ENCODE measurements at regions not wholly inside any gene's neighbourhood (a gene's known extent, or its start where the extent isn't known, plus 50 kb on each side); places are given as distances from the start of the nearest gene placed in this dataset.

DNA sequence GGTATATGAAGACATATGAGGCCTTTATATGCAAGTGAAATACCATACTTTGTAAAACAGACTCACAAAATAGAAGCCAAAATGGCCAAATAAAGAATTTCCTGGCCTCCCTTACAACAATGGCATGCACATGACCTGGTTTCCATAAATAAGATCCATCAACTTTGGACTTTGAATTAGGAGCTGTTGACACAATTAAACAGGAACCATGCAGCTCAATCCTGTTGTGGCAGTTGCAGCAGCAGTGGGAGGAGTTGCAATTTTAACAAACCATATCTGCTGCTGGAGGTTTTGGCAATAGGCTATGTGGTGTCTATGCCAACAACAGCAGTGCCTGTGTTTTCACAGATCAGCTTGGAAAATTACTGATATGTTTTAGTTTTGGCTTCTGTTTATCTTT, 818.6 kb downstream of the FAM181B start:
- no peaks in the 10 kb centered on the region for H3K9me3 Mint-ChIP-seq
- H3K4me1 Mint-ChIP-seq: no peaks in the 10 kb centered on the region
- H3K4me3 Mint-ChIP-seq: no peak overlapping the region

DNA sequence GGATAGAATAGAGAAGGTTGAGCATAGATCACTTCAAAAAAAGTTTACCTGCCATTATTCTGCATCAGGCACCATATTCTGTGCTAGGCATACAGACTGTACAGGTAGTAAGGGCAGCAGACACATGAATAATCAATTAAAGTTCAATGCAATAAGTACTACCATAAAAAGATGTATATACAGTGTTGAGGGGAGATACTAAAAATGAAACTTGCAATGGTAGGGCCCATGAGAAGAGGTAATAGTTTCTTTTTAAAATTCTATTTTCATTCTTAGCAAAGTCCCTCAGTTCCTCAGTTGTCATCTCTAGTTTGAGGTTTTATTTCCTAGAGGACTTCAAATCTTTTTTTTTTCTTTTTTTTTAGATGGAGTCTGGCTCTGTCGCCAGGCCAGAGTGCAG, 819.9 kb downstream of the FAM181B start:
- Mint-ChIP-seq H3K9me3 (no peaks in the 10 kb centered on the region), H3K4me1 (no peaks in the 10 kb centered on the region), H3K4me3 (no peak overlapping the region), H3K27me3 (ENCODE audit: low read depth, poor library complexity) (peaks cover 4% of the 10 kb centered on the region), H3K27ac (no peak overlapping the region), H3K36me3 (ENCODE audit: low read depth) (no peaks in the 10 kb centered on the region)
- no peak for DNase-seq
- TF ChIP-seq, protein P1, sequence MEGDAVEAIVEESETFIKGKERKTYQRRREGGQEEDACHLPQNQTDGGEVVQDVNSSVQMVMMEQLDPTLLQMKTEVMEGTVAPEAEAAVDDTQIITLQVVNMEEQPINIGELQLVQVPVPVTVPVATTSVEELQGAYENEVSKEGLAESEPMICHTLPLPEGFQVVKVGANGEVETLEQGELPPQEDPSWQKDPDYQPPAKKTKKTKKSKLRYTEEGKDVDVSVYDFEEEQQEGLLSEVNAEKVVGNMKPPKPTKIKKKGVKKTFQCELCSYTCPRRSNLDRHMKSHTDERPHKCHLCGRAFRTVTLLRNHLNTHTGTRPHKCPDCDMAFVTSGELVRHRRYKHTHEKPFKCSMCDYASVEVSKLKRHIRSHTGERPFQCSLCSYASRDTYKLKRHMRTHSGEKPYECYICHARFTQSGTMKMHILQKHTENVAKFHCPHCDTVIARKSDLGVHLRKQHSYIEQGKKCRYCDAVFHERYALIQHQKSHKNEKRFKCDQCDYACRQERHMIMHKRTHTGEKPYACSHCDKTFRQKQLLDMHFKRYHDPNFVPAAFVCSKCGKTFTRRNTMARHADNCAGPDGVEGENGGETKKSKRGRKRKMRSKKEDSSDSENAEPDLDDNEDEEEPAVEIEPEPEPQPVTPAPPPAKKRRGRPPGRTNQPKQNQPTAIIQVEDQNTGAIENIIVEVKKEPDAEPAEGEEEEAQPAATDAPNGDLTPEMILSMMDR (IDR thresholded peaks at IDR 0.05): no peak

More for the DNA sequence above, 818.6 kb downstream of the FAM181B start:
- TF ChIP-seq, protein P1 (IDR thresholded peaks at IDR 0.05): no peak
- DNase-seq: no peak
- no peak overlapping the region for H3K27ac Mint-ChIP-seq
- H3K27me3 Mint-ChIP-seq (ENCODE audit: low read depth, poor library complexity): peaks cover 4% of the 10 kb centered on the region
- H3K36me3 Mint-ChIP-seq (ENCODE audit: low read depth): no peaks in the 10 kb centered on the region

DNA sequence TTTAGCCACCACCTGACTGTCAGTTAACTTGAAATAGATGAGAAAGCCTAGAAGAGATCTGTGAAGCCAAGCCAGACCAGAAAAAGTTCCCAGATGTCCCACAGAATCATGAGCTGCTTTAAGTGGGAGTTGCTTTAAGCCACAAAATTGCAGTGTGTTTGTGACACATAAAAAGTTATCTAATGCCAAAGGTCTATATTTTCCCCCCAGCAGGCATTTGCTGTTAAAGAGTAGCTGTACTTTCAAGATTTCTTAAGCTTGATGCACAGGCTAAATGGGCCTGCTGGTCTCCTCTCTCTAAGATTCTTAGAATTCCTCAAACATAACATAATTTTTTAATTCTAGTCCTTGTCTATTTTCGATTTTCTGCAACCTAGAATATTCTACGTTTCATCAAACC, 825.7 kb downstream of the FAM181B start:
- Mint-ChIP-seq H3K4me3 (no peak overlapping the region), H3K27ac (no peak overlapping the region), H3K9me3 (no peaks in the 10 kb centered on the region), H3K27me3 (ENCODE audit: low read depth, poor library complexity) (no peaks in the 10 kb centered on the region), H3K4me1 (no peaks in the 10 kb centered on the region), H3K36me3 (ENCODE audit: low read depth) (no peaks in the 10 kb centered on the region)
- no peak for DNase-seq
- TF ChIP-seq, protein P1 (IDR thresholded peaks at IDR 0.05): no peak

DNA sequence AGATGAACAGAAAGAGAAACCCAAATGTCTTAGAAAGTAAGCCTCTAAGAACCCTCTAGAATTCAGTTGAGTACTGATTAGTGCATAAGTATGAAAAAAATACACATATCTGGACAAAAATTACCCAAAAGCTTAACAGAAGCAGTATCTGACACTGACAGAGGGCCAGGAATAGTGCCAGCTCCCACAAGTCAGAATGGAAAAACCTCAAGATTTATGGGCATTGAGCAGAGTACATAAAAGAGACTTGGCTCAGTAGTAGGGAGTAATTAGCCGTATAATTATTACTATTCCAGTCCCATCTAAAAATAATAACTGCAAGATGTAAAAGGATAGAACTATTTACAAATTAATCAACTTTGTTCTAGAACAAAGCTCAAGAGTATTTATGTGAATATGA, 834.5 kb downstream of the FAM181B start:
- TF ChIP-seq, protein P1 (IDR thresholded peaks at IDR 0.05): no peak
- H3K27ac Mint-ChIP-seq: no peak overlapping the region
- peaks cover 4% of the 10 kb centered on the region for H3K27me3 Mint-ChIP-seq (ENCODE audit: low read depth, poor library complexity)
- H3K4me1 Mint-ChIP-seq: no peaks in the 10 kb centered on the region
- H3K36me3 Mint-ChIP-seq (ENCODE audit: low read depth): no peaks in the 10 kb centered on the region
- DNase-seq: no peak
- no peak overlapping the region for H3K4me3 Mint-ChIP-seq
- peaks cover 9% of the 10 kb centered on the region for H3K9me3 Mint-ChIP-seq

DNA sequence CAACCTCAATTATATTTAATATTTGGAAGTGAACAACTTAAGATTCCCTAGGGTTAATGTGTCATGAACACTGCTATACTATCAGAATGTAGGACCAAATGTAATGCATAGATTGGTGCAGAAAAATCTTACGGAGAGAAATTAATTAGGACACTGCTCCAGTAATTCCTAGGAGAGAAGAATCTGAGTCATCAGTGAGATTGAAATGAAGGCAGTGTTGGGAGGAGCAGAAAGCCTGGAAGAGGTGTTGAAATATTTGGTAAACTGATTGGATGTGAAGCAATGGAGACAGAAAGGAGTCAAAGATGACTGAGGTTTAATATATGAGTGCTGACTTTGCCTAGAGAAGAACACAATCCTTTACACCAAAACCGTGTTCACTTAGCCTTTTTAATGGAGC, 836.0 kb downstream of the FAM181B start:
- Mint-ChIP-seq H3K4me1 (no peaks in the 10 kb centered on the region), H3K9me3 (peaks cover 9% of the 10 kb centered on the region), H3K27ac (no peak overlapping the region), H3K36me3 (ENCODE audit: low read depth) (no peaks in the 10 kb centered on the region), H3K4me3 (no peak overlapping the region), H3K27me3 (ENCODE audit: low read depth, poor library complexity) (peaks cover 4% of the 10 kb centered on the region)
- TF ChIP-seq, protein P1 (IDR thresholded peaks at IDR 0.05): no peak
- DNase-seq: no peak

DNA sequence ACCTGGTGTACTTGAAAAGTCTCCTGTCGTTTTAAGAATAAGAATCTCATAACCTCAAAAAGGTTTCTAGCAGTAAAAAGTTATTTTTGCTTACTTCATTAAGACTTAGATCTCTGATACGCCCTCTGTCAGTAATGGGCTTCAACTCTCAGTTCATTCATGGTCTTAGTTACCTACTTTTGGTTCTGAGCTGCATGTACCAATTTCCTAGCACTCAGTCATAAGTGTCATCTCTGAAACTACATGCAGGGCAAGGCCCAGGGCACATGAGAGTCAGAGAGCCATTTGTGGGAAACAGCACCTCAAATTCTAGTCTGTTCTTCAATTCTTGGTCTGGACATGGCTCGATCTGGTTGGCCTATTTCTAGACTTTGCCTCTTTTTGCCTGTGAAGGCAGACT, 838.4 kb downstream of the FAM181B start:
- DNase-seq: no peak
- Mint-ChIP-seq H3K27me3 (ENCODE audit: low read depth, poor library complexity) (no peaks in the 10 kb centered on the region), H3K4me3 (no peak overlapping the region), H3K36me3 (ENCODE audit: low read depth) (no peaks in the 10 kb centered on the region), H3K27ac (no peak overlapping the region), H3K9me3 (no peaks in the 10 kb centered on the region), H3K4me1 (no peaks in the 10 kb centered on the region)
- TF ChIP-seq, protein P1 (IDR thresholded peaks at IDR 0.05): no peak

Measured in nephron progenitor cell (in vitro differentiated cells).